ENCODE measurements at regions not wholly inside any gene's neighbourhood (a gene's known extent, or its start where the extent isn't known, plus 50 kb on each side); places are given as distances from the start of the nearest gene placed in this dataset.

GRCh38 chr3:103371411-103371810, 936.6 kb downstream of the ZPLD1 start:
- Histone ChIP-seq H3K9me3 (replicated peaks in 1 of 2; ENCODE audit: control insufficient read depth in 2 of 2, insufficient read depth in 1 of 2, low read depth in 1 of 2, low read length in 2 of 2) (no peaks in the 10 kb centered on the region), H3K79me1 (ENCODE audit: low read depth, low read length) (no peaks in the 10 kb centered on the region), H2BK12ac (ENCODE audit: low read length) (no peak overlapping the region), H3K4me1 (ENCODE audit: control insufficient read depth in 2 of 2, insufficient read depth in 1 of 2, low read depth in 1 of 2, low read length in 2 of 2) (no peaks in the 10 kb centered on the region), H3K9ac (ENCODE audit: low read depth, low read length, poor library complexity) (no peak overlapping the region), H3K4me2 (ENCODE audit: insufficient read depth, low read length, poor library complexity, severe bottlenecking) (no peak overlapping the region), H3K27me3 (ENCODE audit: control insufficient read depth in 3 of 3, insufficient read depth in 3 of 3, low read depth in 1 of 3, low read length in 3 of 3) (no peaks in the 10 kb centered on the region), H3K36me3 (replicated peaks in 1 of 2; ENCODE audit: control insufficient read depth in 2 of 2, insufficient read depth in 2 of 2, low read length in 2 of 2) (no peaks in the 10 kb centered on the region), H3K23ac (ENCODE audit: low read depth, low read length, poor library complexity) (no peak overlapping the region), H3K18ac (ENCODE audit: low read length) (no peak overlapping the region), H3K4ac (ENCODE audit: low read length) (no peak overlapping the region), H2AK5ac (ENCODE audit: low read depth, low read length) (no peak overlapping the region), H2AFZ (ENCODE audit: low read length) (no peak overlapping the region), H2BK120ac (ENCODE audit: low read depth, low read length) (no peak overlapping the region), H3K14ac (ENCODE audit: low read length) (no peak overlapping the region), H2BK5ac (ENCODE audit: low read length) (no peak overlapping the region), H3K4me3 (ENCODE audit: low read length in 2 of 2) (no peak overlapping the region), H2BK15ac (ENCODE audit: low read length) (no peak overlapping the region), H4K8ac (ENCODE audit: low read depth, low read length) (no peak overlapping the region), H3K27ac (replicated peaks; ENCODE audit: low read length) (no peak overlapping the region), H4K91ac (ENCODE audit: low read depth, low read length, poor library complexity) (no peak overlapping the region)
- no CpG with 5 or more reads among the region's 1 CpG for WGBS, 2 donors (ENCODE audit: extremely low coverage in 2 of 2, insufficient read length in 2 of 2, insufficient replicate concordance in 1 of 2)
- no peak for DNase-seq (ENCODE audit: low spot score)

GRCh38 chr3:103372031-103372430, 937.2 kb downstream of the ZPLD1 start:
- Histone ChIP-seq H3K14ac (ENCODE audit: low read length) (no peak overlapping the region), H4K8ac (ENCODE audit: low read depth, low read length) (no peak overlapping the region), H3K18ac (ENCODE audit: low read length) (no peak overlapping the region), H3K27ac (replicated peaks; ENCODE audit: low read length) (no peak overlapping the region), H2BK5ac (ENCODE audit: low read length) (no peak overlapping the region), H2BK15ac (ENCODE audit: low read length) (no peak overlapping the region), H2BK12ac (ENCODE audit: low read length) (no peak overlapping the region), H3K23ac (ENCODE audit: low read depth, low read length, poor library complexity) (no peak overlapping the region), H3K4me2 (ENCODE audit: insufficient read depth, low read length, poor library complexity, severe bottlenecking) (no peak overlapping the region), H3K9me3 (replicated peaks in 1 of 2; ENCODE audit: control insufficient read depth in 2 of 2, insufficient read depth in 1 of 2, low read depth in 1 of 2, low read length in 2 of 2) (no peaks in the 10 kb centered on the region), H3K4ac (ENCODE audit: low read length) (no peak overlapping the region), H2AFZ (ENCODE audit: low read length) (no peak overlapping the region), H2AK5ac (ENCODE audit: low read depth, low read length) (no peak overlapping the region), H3K36me3 (replicated peaks in 1 of 2; ENCODE audit: control insufficient read depth in 2 of 2, insufficient read depth in 2 of 2, low read length in 2 of 2) (no peaks in the 10 kb centered on the region), H4K91ac (ENCODE audit: low read depth, low read length, poor library complexity) (no peak overlapping the region), H3K79me1 (ENCODE audit: low read depth, low read length) (no peaks in the 10 kb centered on the region), H3K27me3 (ENCODE audit: control insufficient read depth in 3 of 3, insufficient read depth in 3 of 3, low read depth in 1 of 3, low read length in 3 of 3) (no peaks in the 10 kb centered on the region), H2BK120ac (ENCODE audit: low read depth, low read length) (no peak overlapping the region), H3K4me1 (ENCODE audit: control insufficient read depth in 2 of 2, insufficient read depth in 1 of 2, low read depth in 1 of 2, low read length in 2 of 2) (no peaks in the 10 kb centered on the region), H3K4me3 (ENCODE audit: low read length in 2 of 2) (no peak overlapping the region), H3K9ac (ENCODE audit: low read depth, low read length, poor library complexity) (no peak overlapping the region)
- no peak for DNase-seq (ENCODE audit: low spot score)
- no CpG with 5 or more reads among the region's 3 CpGs for WGBS, 2 donors (ENCODE audit: extremely low coverage in 2 of 2, insufficient read length in 2 of 2, insufficient replicate concordance in 1 of 2)

- Histone ChIP-seq H3K27ac (replicated peaks; ENCODE audit: low read length) (no peak overlapping the region), H3K36me3 (replicated peaks in 1 of 2; ENCODE audit: control insufficient read depth in 2 of 2, insufficient read depth in 2 of 2, low read length in 2 of 2) (no peaks in the 10 kb centered on the region), H3K18ac (ENCODE audit: low read length) (no peak overlapping the region), H2BK12ac (ENCODE audit: low read length) (no peak overlapping the region), H3K4me3 (ENCODE audit: low read length in 2 of 2) (no peak overlapping the region), H2AK5ac (ENCODE audit: low read depth, low read length) (no peak overlapping the region), H3K4me1 (ENCODE audit: control insufficient read depth in 2 of 2, insufficient read depth in 1 of 2, low read depth in 1 of 2, low read length in 2 of 2) (no peaks in the 10 kb centered on the region), H3K4ac (ENCODE audit: low read length) (no peak overlapping the region), H3K79me1 (ENCODE audit: low read depth, low read length) (no peaks in the 10 kb centered on the region), H3K9me3 (replicated peaks in 1 of 2; ENCODE audit: control insufficient read depth in 2 of 2, insufficient read depth in 1 of 2, low read depth in 1 of 2, low read length in 2 of 2) (no peaks in the 10 kb centered on the region), H2BK5ac (ENCODE audit: low read length) (no peak overlapping the region), H3K14ac (ENCODE audit: low read length) (no peak overlapping the region), H2BK15ac (ENCODE audit: low read length) (no peak overlapping the region), H3K23ac (ENCODE audit: low read depth, low read length, poor library complexity) (no peak overlapping the region), H2BK120ac (ENCODE audit: low read depth, low read length) (no peak overlapping the region), H3K27me3 (ENCODE audit: control insufficient read depth in 3 of 3, insufficient read depth in 3 of 3, low read depth in 1 of 3, low read length in 3 of 3) (no peaks in the 10 kb centered on the region), H4K91ac (ENCODE audit: low read depth, low read length, poor library complexity) (no peak overlapping the region), H4K8ac (ENCODE audit: low read depth, low read length) (no peak overlapping the region), H3K4me2 (ENCODE audit: insufficient read depth, low read length, poor library complexity, severe bottlenecking) (no peak overlapping the region), H3K9ac (ENCODE audit: low read depth, low read length, poor library complexity) (no peak overlapping the region), H2AFZ (ENCODE audit: low read length) (no peak overlapping the region)
- no peak for DNase-seq (ENCODE audit: low spot score)
Measured at GRCh38 chr3:103380391-103380790, 945.6 kb downstream of the ZPLD1 start.

- no peak overlapping the region for H4K8ac ChIP-seq (ENCODE audit: low read depth, low read length)
- H3K4me3 ChIP-seq (ENCODE audit: low read length in 2 of 2): no peak overlapping the region
- no peaks in the 10 kb centered on the region for H3K79me1 ChIP-seq (ENCODE audit: low read depth, low read length)
- H3K23ac ChIP-seq (ENCODE audit: low read depth, low read length, poor library complexity): no peak overlapping the region
- no peak overlapping the region for H2BK5ac ChIP-seq (ENCODE audit: low read length)
- H3K14ac ChIP-seq (ENCODE audit: low read length): no peak overlapping the region
- no peak overlapping the region for H3K27ac ChIP-seq (replicated peaks; ENCODE audit: low read length)
- H3K36me3 ChIP-seq (replicated peaks in 1 of 2; ENCODE audit: control insufficient read depth in 2 of 2, insufficient read depth in 2 of 2, low read length in 2 of 2): no peaks in the 10 kb centered on the region
- no peak overlapping the region for H2BK12ac ChIP-seq (ENCODE audit: low read length)
- H3K4ac ChIP-seq (ENCODE audit: low read length): no peak overlapping the region
- no peak overlapping the region for H3K18ac ChIP-seq (ENCODE audit: low read length)
- no peak overlapping the region for H2BK15ac ChIP-seq (ENCODE audit: low read length)
- H2AK5ac ChIP-seq (ENCODE audit: low read depth, low read length): no peak overlapping the region
- no CpG with 5 or more reads among the region's 5 CpGs for WGBS, 2 donors (ENCODE audit: extremely low coverage in 2 of 2, insufficient read length in 2 of 2, insufficient replicate concordance in 1 of 2)
- no peak overlapping the region for H2AFZ ChIP-seq (ENCODE audit: low read length)
- H3K27me3 ChIP-seq (ENCODE audit: control insufficient read depth in 3 of 3, insufficient read depth in 3 of 3, low read depth in 1 of 3, low read length in 3 of 3): no peaks in the 10 kb centered on the region
- no peak for DNase-seq (ENCODE audit: low spot score)
- H3K4me2 ChIP-seq (ENCODE audit: insufficient read depth, low read length, poor library complexity, severe bottlenecking): no peak overlapping the region
- H4K91ac ChIP-seq (ENCODE audit: low read depth, low read length, poor library complexity): no peak overlapping the region
- no peak overlapping the region for H3K9ac ChIP-seq (ENCODE audit: low read depth, low read length, poor library complexity)
- H3K4me1 ChIP-seq (ENCODE audit: control insufficient read depth in 2 of 2, insufficient read depth in 1 of 2, low read depth in 1 of 2, low read length in 2 of 2): peaks cover 0 to 1% of the 10 kb centered on the region in 2 donors
- no peaks in the 10 kb centered on the region for H3K9me3 ChIP-seq (replicated peaks in 1 of 2; ENCODE audit: control insufficient read depth in 2 of 2, insufficient read depth in 1 of 2, low read depth in 1 of 2, low read length in 2 of 2)
- H2BK120ac ChIP-seq (ENCODE audit: low read depth, low read length): no peak overlapping the region
Measured at GRCh38 chr3:103381296-103382079, 946.7 kb downstream of the ZPLD1 start.
